Activated CD8-positive, alpha-beta memory T cell treated with anti-CD3 and anti-CD28 coated beads for 4 hours (primary cell): ENCODE measurements at regions not wholly inside any gene's neighbourhood (a gene's known extent, or its start where the extent isn't known, plus 50 kb on each side); places are given as distances from the start of the nearest gene placed in this dataset.

ENCODE experiments used
- DNase-seq, 2 donors: peaks; one replicate each; pipeline ENCODE4 v3.0.0-alpha.2; 2020; ENCODE audit warnings: low read depth in 2 of 2

DNA sequence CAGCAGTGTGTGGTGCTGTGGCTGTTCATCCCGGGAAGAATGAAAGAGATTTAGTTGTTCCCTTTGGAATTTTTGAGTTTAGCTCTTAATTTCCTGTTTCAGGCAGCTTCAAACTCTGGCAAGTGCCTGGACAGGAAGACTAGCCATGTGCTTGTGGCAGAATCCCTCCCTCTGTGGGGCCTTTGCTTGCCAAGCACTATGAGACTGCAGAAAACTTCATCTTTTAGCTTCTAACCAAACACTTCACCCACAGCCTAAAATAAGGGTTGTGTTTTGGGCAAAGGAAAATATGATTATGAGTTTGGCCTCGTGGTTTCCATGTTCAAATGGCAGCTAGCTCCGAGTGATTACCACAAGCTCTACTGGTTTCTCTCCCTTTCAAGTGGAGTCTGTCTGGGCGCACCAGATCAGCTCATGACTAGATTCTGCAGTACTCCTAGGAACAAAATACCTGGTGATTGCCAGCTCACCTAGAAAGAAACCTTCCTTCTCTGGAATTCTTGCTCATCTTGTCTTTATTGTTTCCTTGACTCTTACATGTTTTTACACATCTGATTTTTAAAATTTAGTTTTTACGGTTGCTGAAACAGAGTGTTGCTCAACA, 707.5 kb downstream of the SLITRK6 start:
- DNase-seq: no peak

DNA sequence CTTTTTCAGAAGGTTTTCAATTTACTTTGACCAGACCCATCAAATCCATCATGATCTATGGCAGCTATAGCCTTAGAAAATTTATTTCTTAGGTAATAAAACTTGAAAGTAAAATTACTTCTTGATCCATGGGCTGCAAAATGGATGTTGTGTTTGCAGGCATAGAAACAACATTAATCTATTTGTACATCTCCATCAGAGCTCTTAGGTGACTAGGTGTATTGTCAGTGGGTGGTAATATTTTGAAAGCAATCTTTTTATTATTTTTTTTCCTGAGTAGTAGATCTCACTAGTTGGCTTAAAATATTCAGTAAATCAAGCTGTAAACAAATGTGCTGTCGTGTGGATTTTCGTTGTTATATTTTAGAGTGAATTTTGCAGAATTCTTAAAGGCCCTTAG, 710.0 kb downstream of the SLITRK6 start:
- no peak for DNase-seq

DNA sequence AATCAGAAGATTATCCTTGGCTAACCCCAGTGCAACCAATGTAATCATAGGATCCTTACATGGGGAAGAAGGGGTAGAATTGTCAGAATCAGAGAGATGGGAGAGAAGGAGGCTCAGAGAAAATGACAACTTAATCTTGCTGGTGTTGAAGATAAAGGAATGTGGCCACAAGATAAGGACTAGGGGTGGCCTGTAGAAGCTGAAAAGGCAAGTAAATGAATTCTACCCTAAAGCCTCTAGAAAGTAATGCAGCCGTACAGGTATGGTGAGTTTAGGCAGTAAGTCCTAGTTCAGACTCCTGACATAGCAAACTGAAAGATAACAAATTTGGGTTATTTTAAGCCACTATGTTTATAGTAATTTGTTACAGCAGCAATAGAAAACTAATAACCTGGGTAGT, 718.5 kb downstream of the SLITRK6 start:
- no peak for DNase-seq

DNA sequence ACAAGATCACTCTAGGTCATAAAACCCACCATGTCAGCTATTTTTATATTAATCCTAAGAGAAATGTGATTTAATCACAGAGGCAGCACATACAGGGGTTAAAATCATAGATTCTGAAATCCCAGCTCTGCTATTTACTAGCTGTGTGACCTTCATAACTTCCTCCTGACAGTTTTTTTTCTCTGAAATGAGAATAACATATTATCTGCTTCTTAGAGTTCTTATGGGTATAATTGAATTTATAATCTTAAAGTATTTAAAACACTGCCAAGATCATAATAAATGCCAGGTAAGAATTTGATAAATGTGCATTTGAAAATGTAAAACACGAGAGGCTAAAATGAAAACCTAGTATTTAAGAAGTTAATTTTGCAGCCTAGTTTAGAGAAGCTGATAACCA, 722.9 kb downstream of the SLITRK6 start:
- no peak for DNase-seq

DNA sequence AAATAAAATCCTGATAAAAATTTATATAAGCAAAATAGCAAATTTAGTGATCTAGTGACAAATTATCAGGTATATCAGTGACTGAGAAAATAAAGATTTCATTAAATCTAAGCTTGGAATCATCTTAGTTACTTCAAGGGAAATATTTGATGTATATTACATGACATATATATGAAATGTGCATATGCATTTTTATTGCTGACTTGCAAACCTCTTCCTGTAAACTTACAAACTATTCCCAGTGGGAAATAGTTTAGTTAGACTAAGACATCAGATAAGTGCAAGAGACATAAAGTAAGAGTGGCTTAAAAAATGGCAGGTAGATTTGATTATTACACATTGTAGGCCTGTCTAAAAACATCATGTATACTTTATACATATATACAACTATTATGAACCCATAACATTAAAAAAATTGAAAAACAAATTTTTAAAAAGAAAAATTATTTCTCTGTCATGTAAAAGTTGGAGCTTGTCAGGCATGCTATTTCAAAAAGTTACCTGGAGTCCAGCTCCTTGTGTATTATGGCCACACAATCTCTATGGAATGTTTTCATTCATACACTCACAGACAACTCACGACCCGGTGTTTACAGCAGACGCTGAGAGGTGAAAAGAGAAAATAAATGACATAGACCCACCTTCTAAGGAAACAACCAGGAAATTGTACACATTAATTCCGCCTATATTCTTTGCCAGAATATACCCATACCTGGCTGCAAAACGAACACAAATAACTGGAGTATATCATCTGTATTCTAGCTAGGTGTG, 724.5 kb downstream of the SLITRK6 start:
- no peak for DNase-seq

DNA sequence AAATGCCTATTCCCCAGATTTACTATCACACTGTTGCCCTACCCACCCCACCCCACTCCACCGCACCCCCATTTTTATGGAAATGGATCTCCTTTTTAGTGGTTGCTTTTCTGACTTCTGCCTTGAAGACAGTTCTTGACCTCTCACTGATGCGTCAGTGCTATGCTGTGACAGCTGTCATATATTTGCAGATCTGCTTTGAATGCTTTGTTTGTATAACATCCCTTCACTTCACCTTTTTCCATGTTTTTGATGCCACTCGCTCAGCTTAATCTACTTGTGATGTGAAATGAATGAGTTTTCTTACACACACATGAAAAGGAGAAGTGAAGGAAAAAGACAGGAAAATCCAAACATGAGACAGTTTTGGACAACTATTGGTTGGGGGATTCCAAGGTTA, 731.0 kb downstream of the SLITRK6 start:
- no peak for DNase-seq

DNA sequence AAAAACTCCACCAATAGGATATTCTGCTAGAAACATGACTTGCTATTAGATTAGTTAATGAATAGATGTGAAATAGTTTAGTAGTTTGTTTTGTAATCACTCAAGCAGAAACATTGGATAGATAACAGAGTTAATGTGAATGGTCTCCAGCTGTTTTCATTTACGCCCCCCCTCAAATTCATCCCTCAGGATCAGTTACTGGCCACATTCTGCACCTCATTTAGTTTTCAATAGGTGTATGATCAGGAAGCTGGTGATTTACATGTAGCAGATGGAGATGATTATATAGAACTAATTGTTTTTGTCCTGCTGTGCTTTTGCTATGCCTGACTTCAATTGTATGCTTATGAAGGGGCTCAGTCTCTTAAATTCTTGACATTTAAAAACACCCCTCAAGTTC, 759.0 kb downstream of the SLITRK6 start:
- no peak for DNase-seq

DNA sequence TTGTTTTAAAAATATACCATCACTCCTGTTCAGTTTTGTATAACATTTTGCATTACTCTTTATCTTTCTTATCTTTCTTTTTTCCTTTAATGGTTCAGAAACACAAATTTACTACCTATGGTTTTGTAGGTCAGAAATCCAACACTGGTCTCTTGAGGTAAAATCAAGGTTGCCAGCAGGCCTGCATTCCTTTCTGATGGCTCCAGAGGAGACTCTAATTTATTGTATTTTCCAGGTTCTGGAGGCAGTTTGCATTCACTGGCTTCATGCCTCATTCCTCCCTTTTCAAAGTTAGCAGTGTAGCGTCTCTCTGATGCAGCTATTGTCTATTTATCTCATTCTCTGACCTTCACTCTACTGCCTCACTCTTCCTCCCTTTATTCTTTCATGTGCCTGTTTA, 767.4 kb downstream of the SLITRK6 start:
- no peak for DNase-seq

DNA sequence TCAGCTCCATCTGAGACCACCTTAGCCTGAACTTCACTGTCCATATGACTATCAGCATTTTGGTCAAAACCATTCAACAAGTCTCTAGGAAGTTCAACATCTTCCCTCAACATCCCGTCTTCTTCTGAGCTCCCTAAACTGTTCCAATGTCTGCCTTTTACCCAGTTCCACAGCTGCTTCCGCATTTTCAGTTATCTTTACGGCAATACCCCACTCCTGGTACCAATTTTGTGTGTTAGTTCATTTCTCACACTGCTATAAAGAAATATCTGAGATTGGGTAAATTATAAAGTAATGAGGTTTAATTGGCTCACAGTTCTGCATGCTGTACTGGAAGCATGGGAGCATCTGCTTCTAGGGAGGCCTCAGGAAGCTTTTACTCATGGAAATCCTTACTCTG, 771.2 kb downstream of the SLITRK6 start:
- DNase-seq: no peak

DNA sequence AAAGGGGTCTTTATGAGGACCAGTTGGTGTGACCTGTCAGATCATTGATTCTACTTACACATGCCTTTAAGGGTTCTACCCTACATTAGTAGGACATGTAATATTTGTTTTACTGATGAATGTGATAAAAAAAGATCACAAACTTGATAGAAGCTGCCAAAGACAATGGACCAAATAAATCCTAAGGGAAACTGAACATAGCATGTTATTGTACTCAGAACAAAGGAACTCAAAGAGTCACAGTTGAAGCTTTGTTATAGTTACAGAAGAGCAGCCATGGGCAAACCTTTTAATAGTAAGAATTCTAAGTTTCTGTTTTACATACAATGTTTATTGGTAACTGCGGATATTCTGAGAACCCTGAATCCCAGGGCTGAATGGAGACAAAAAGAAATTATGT, 780.1 kb downstream of the SLITRK6 start:
- DNase-seq: no peak

DNA sequence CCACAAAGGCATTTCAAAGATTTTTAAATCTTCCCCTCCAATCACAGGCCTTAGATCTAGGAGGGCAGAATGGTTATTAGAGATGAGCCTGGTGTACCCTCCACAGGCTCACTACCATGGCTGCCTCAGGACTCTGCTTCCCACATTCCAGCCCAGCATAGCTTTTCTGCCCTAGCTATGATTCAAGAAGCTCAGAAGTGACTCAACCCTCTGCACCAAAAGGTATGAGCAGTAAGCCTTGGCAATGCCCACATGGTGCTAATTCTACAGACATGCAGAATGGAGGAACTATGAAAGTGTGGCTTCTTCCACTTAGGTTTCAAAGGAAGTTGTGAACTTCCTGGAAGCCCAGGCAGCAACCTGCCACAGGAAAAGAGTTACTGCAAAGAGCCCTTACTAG, 786.2 kb downstream of the SLITRK6 start:
- DNase-seq: no peak

DNA sequence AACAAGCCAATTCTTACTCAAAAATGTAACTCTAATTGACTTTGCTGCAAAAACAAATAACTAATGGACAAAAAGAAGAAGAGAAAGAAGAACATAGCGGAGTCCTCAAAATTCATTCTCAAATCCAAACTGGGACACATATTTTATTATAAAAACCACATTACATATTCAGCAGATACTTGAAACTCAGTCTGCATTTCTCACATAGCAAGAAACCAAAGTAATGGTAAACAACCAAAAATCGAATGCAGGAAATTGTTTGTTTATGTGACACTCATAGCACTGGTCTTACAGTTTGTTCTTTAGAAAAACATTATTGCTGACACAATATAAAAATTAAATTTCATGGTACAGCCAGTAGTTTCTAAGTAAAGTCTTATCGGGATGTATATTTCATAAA, 789.8 kb downstream of the SLITRK6 start:
- no peak for DNase-seq

DNA sequence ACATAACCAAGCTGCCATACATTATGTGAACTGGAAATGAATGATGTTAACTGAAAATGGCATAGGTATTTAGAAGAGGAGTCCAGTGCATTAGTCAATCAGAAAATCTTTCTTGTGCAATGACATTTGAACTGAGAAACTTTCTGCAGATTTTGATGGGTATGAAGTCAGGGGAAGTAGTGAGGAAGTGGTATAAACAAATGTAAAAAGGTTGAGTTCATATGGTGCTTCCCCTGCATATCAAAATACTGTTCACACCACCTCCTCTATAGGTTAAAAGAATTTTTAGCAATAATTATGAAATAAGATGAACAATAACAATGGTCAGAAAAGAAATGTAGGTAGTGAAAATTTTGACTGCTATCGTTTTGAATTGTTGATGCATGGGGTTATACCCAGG, 800.0 kb downstream of the SLITRK6 start:
- no peak for DNase-seq

DNA sequence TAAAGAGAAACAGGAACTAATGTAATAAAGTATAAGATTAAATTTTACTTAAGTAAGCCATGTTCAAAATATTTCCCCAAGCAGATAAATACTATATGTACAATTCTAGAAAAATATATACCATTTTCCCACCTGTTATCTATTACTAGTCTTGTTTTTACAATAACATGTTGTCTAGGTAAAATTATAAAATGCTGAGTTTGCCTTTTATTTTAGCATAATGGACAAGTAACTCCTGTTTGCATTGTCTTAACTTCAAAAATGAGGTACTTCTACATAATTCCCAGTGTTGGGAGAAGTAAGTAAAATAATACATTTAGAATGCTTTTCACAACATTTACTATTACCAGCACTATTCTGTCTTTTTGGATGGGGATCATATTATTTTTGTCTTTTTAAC, 800.5 kb downstream of the SLITRK6 start:
- DNase-seq: no peak

DNA sequence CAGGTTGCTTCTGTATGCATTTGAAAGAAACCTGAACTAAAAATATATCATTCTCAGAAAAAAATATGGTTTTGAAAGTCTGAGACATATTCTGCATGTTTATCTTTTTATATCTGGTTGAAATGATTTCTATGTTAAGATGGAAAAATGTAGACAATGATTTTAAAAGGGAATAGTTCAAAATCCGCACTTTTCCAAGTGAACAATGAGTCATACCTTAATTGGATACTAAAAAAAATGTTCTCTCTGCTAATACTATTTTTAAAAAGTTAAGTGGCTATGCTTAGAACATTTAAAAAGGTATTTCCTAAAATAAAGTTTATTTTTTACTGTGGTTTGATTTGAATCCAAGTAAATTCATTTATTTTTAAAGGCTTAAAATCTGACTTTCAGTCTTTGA, 801.4 kb downstream of the SLITRK6 start:
- no peak for DNase-seq

DNA sequence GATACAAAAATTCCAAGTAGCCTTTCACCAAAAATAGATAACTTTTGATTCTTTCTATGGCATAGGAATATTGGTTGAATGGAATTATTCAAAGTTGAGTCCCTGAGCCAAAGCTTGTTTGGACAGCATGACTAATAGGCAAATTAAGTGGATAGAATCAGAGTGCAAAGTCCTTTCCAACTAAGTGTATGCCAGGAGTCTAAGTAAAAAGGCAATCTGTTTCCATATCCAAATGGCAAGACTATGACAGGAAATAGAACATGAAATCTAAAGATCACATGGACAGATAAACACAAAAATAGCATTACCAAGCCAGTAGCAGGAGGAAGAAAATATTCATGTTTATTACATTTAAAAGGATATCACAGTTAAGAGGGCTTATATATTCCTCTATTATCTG, 804.6 kb downstream of the SLITRK6 start:
- DNase-seq: no peak

DNA sequence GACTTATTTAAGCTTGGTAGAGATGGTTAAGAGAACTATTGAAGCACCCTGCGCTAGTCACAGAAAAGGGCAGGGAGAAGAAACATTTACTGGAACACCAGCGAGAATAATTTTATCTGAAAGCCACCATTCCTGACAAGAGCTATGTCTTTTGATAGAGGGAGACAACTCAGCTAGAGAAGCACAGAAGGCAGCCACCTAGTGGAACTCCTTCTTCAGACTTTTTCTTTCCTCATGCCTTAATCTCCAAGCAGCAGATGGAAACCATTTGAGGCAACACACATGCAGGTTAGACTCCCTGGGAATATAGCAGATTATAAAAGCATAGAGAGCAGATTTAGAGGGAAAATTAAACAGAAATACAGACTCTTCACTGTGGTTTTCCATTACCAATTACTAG, 813.4 kb downstream of the SLITRK6 start:
- DNase-seq: no peak

DNA sequence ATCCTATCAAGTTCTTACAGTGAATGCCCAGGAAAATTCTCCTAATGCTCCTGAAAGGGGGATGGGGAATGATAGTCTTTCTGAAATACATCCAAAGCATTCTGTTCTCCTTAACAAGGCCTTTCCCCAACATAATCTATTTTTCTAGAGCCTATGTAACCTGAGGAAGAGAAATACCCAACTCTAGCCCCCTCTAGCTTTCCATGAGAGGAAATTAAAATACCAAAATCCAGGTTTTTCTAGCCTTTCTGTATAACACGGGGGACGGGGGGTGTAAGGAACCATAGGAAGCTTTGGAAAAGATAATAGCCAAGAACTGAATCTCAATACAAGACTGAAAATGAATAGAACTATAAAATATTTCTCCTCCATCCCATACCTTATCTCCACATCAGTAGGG, 815.9 kb downstream of the SLITRK6 start:
- DNase-seq: no peak

DNA sequence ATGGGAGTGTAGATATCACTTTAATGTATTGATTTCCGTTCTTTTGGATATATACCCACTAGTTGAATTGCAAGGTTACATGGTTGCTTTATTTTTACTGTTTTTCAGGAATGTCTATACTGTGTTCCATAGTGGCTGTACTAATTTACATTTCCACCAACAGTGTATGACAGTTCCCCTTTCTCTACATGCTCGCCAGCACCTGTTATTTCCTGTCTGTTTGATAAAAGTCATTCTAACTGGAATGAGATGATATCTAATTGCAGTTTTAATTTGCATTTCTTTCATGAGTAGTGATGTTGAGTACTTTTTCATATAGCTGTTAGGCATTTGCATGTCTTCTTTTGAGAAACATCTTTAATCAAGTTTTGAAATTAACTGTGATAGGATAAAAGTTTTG, 818.6 kb downstream of the SLITRK6 start:
- no peak for DNase-seq

DNA sequence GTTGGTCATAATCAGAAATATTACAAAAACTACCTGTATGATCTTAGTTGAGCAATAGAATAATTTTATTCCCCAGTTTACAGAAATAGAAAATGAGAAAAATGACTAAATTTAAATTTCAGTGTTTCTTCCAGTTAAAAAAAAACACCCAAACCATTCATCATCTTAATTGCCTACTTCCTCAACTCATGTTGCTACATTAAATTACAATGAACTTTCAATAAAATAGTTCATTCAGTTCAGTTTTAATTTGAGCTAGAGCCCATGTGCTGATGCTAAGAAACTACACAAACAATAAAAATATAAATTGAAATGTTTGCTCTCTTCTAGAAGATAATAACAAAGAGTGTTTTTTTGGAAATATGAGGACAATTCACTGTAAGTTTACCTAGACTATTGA, 820.4 kb downstream of the SLITRK6 start:
- no peak for DNase-seq

DNA sequence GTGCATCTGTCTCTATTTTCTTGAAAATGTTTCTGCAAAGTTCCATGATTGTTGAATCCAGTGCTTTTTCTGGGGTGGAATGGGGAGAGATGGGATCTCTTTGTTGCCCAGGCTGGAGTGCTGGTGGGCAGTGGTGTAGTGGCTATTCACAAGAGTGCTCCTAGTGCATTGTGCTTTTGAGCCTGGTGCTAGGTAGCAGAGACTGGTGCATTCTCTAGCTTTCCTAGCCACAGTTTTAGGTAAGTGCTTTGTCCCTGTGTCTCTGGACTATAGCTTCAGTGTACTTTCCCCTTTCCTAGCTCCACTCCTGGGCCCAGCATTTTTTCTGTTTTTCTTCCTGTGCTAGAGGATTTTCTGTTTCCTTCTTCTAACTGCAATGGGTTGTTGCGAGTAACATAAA, 825.6 kb downstream of the SLITRK6 start:
- DNase-seq: no peak

DNA sequence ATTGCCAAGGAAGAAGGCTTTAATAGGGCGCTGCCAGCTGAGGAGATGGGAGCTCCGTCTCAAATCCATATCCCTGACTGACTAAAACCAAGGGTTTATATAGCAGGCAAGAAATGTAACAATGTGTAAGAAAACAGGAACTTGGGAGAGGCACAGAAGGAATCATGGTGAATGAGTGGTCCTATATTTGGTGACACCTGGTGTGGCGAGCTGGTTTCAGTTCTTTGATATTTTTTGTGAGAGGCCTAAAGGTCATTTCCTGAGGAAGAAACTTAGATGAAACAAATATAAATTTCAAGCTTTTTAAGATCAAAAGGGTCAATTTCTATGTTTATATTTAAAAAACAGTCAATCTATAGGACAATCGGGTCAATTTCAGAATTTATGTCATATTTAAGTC, 826.3 kb downstream of the SLITRK6 start:
- no peak for DNase-seq

DNA sequence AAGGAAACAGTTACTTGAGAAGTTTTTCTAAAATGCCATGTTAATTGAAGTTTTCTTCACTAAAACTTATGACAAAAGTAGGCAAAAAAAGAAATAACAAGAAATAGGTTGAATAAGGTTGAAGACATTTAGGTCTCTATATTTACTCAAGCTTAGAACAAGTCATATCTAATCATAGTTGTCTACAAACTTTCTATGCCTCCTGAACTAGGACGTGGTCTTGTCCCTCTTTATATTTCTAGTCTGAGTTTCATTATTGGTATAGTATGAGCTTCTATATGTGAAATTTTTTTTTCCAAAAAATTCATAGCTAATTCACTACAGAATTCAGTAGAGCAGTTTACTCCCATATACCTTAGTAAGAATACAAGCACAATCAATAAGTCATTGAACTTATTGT, 836.4 kb downstream of the SLITRK6 start:
- no peak for DNase-seq
